Lower leg skin (tissue), 4 donors: ENCODE measurements at regions not wholly inside any gene's neighbourhood (a gene's known extent, or its start where the extent isn't known, plus 50 kb on each side); places are given as distances from the start of the nearest gene placed in this dataset.

Source experiments
- DNase-seq, 2 donors: peaks; one replicate each; pipeline ENCODE4 v3.0.0-alpha.2; 2019; ENCODE audit warnings: low spot score in 2 of 2
- H3K4me3 ChIP-seq: fragments of 200-600 bp; sonication (generic); 2 replicates; pipeline ENCODE4 v1.5.1; 2017; ENCODE audit warnings: mild to moderate bottlenecking, low read depth; ENCODE audit not compliant: poor library complexity, severe bottlenecking
- CTCF ChIP-seq, 3 donors: fragments of 450-650 bp; IDR thresholded peaks; one replicate each; pipeline ENCODE4 v1.5.1; 2016; ENCODE audit warnings: antibody characterized with exemption in 3 of 3, mild to moderate bottlenecking in 3 of 3, moderate library complexity in 2 of 3
- POLR2A ChIP-seq, 2 donors: fragments of 450-650 bp; IDR thresholded peaks; one replicate each; pipeline ENCODE4 v1.6.1; 2016 to 2017; ENCODE audit warnings: antibody characterized with exemption in 2 of 2, mild to moderate bottlenecking in 1 of 2, moderate library complexity in 1 of 2
- WGBS, 2 donors: methylation state at CpG; one replicate each; pipeline ENCODE4 v1.1.5; 2018; 5-methylcytosine and 5-hydroxymethylcytosine counted together
- intact Hi-C: fragments of 100-400 bp; cut with DNase I; formaldehyde crosslinking; loops from one replicate; pipeline ENCODE4 v1.15.0; 2023; ENCODE audit warnings: low total_unique reads

GRCh38 chr9:88307136-88307535 is 81.1 kb upstream of the SPIN1 start:
- 89 to 93% methylated on average over 7 of the region's 7 CpGs for WGBS, 2 donors
- intact Hi-C loops, result no loop called here
- H3K4me3 ChIP-seq, result no peak overlapping the region
- TF ChIP-seq POLR2A (IDR thresholded peaks at IDR 0.05), result no peak
- no peak for TF ChIP-seq CTCF (IDR thresholded peaks at IDR 0.05)
- DNase-seq, result peak in 1 of 2 donors; percentile 21

GRCh38 chr9:88303721-88304451 is 84.4 kb upstream of the SPIN1 start:
- peak in 1 of 2 donors; percentile 40 for DNase-seq
- no peak overlapping the region for H3K4me3 ChIP-seq
- TF ChIP-seq POLR2A (IDR thresholded peaks at IDR 0.05) (no peak), CTCF (IDR thresholded peaks at IDR 0.05) (no peak)
- intact Hi-C loops, result no loop called here
- 61 to 76% methylated on average over 4 of the region's 4 CpGs for WGBS, 2 donors

- intact Hi-C loops, result no loop called here
- WGBS, 2 donors, result 87 to 88% methylated on average over 7 of the region's 7 CpGs
Measured at GRCh38 chr9:88302579-88303324, 85.5 kb upstream of the SPIN1 start.

GRCh38 chr9:88300556-88300955 is 87.7 kb upstream of the SPIN1 start:
- 84 to 91% methylated on average over 8 of the region's 8 CpGs for WGBS, 2 donors
- peak in 1 of 2 donors; percentile 50 for DNase-seq
- TF ChIP-seq CTCF (IDR thresholded peaks at IDR 0.05) (no peak), POLR2A (IDR thresholded peaks at IDR 0.05) (no peak)
- no peak overlapping the region for H3K4me3 ChIP-seq
- intact Hi-C loops, result no loop called here

More at GRCh38 chr9:88302579-88303324, 85.5 kb upstream of the SPIN1 start:
- peak in 1 of 2 donors; percentile 17 for DNase-seq
- H3K4me3 ChIP-seq, result no peak overlapping the region
- TF ChIP-seq CTCF (IDR thresholded peaks at IDR 0.05), result no peak
- no peak for TF ChIP-seq POLR2A (IDR thresholded peaks at IDR 0.05)

- DNase-seq, result peak in 1 of 2 donors; percentile 17
- intact Hi-C loops, result no loop called here
- 68 to 74% methylated on average over 5 of the region's 5 CpGs for WGBS, 2 donors
Measured at GRCh38 chr9:88291856-88292255, 96.4 kb upstream of the SPIN1 start.

More at GRCh38 chr9:88291856-88292255, 96.4 kb upstream of the SPIN1 start:
- no peak overlapping the region for H3K4me3 ChIP-seq
- TF ChIP-seq CTCF (IDR thresholded peaks at IDR 0.05) (no peak), POLR2A (IDR thresholded peaks at IDR 0.05) (no peak)
